H1 (cell line): ENCODE measurements at regions not wholly inside any gene's neighbourhood (a gene's known extent, or its start where the extent isn't known, plus 50 kb on each side); places are given as distances from the start of the nearest gene placed in this dataset.

Experiments used
- ATF3 ChIP-seq: IDR thresholded peaks from 2 replicates; pipeline ENCODE4 v1.6.1; 2011; ENCODE audit warnings: low read depth, mild to moderate bottlenecking, low read length; ENCODE audit not compliant: insufficient read depth
- USF2 ChIP-seq: IDR thresholded peaks from 2 replicates; pipeline ENCODE4 v1.6.1; 2011; ENCODE audit warnings: low read length, improper control_type of control experiment

GRCh38 chr12:19633641-19634040 lies 194.3 kb downstream of the AEBP2 start (continued):
- TF ChIP-seq ATF3 (no peak), USF2 (no peak)
